Spleen (tissue), 11 donors: ENCODE measurements at regions not wholly inside any gene's neighbourhood (a gene's known extent, or its start where the extent isn't known, plus 50 kb on each side); places are given as distances from the start of the nearest gene placed in this dataset.
"Not testable (repeated sequence)": the region's sequence is repeated elsewhere in the genome, so short reads cannot be mapped to it uniquely, and the experiment has no call there.

ENCODE experiments used
- DNase-seq: peaks from one replicate; pipeline ENCODE4 v3.0.0-alpha.2; 2020
- H3K27ac ChIP-seq, 8 donors: fragments of 200-600 bp; sonication (generic) in 7 of 8; 1 replicate in 4 of 8; 2 replicates in 4 of 8; pipeline versions ENCODE4 v1.5.0 to v1.8.0; 2016 to 2021; ENCODE audit warnings: inconsistent platforms in 4 of 8, mild to moderate bottlenecking in 4 of 8, moderate library complexity in 1 of 8
- H3K27me3 ChIP-seq, 7 donors: fragments of 200-600 bp; sonication (generic) in 6 of 7; replicated peaks in 1 of 7; 1 replicate in 4 of 7; 2 replicates in 3 of 7; pipeline versions ENCODE4 v1.5.0 to v1.8.0; 2016 to 2021; ENCODE audit warnings: inconsistent platforms in 3 of 7, mild to moderate bottlenecking in 1 of 7
- H3K36me3 ChIP-seq, 6 donors: fragments of 200-600 bp; sonication (generic) in 5 of 6; 1 replicate in 4 of 6; 2 replicates in 2 of 6; pipeline versions ENCODE4 v1.5.0 to v1.8.0; 2016 to 2021; ENCODE audit warnings: inconsistent platforms in 2 of 6
- H3K4me1 ChIP-seq, 6 donors: fragments of 200-600 bp; sonication (generic) in 5 of 6; 1 replicate in 3 of 6; 2 replicates in 3 of 6; pipeline versions ENCODE4 v1.5.0 to v1.8.0; 2016 to 2021; ENCODE audit warnings: inconsistent platforms in 3 of 6
- H3K4me3 ChIP-seq, 8 donors: fragments of 200-600 bp; sonication (generic) in 7 of 8; 1 replicate in 4 of 8; 2 replicates in 4 of 8; pipeline versions ENCODE4 v1.5.0 to v1.8.0; 2016 to 2021; ENCODE audit warnings: inconsistent platforms in 4 of 8, mild to moderate bottlenecking in 4 of 8, moderate library complexity in 2 of 8
- H3K9me3 ChIP-seq, 8 donors: fragments of 200-600 bp; sonication (generic) in 7 of 8; 1 replicate in 4 of 8; 2 replicates in 4 of 8; pipeline versions ENCODE4 v1.5.0 to v1.8.0; 2016 to 2021; ENCODE audit warnings: inconsistent platforms in 4 of 8
- CTCF ChIP-seq, 11 experiments: fragments of 200-600 bp in 7 of 11; fragments of 450-650 bp in 4 of 11; sonication (generic) in 4 of 11; IDR thresholded peaks in 8 of 11; conservative IDR thresholded peaks in 3 of 11; 1 replicate in 7 of 11; 2 replicates in 4 of 11; pipeline versions ENCODE4 v1.4.0 to v1.8.0; 2016 to 2021; ENCODE audit warnings: antibody characterized with exemption in 11 of 11, inconsistent platforms in 4 of 11, mild to moderate bottlenecking in 1 of 11
- POLR2A ChIP-seq, 3 donors: fragments of 450-650 bp; IDR thresholded peaks; one replicate each; pipeline ENCODE4 v1.5.1; 2017; ENCODE audit warnings: antibody characterized with exemption in 3 of 3, mild to moderate bottlenecking in 1 of 3
- POLR2AphosphoS5 ChIP-seq, 3 donors: sonication (generic); formaldehyde crosslinking; IDR thresholded peaks; one replicate each; pipeline ENCODE4 v1.5.1; 2017; ENCODE audit warnings: antibody characterized with exemption in 3 of 3
- WGBS, 5 donors: extraction: QIAGEN DNeasy Blood & Tissue Kit in 3 of 5; methylation state at CpG; one replicate each; pipeline versions ENCODE4 v1.1.5 to v1.1.7; 2013 to 2018; 5-methylcytosine and 5-hydroxymethylcytosine counted together
- intact Hi-C: fragments of 100-400 bp; cut with DNase I; formaldehyde crosslinking; loops from one replicate; pipeline ENCODE4 v1.15.0; 2023; ENCODE audit warnings: low total_unique reads
- donor health status: healthy with polysubstance abuse.
- donor health status: DM: no; HTN: no; CAD: no; lungs with moderate emphysema.
- donor health status: DM: no; HTN: no; CAD: no.
- donor health status: Bipolar disorder and iron deficiency.
- donor health status: healthy.
- donor health status: DM: no; HTN: no; CAD: no.
- donor health status: DM: yes; HTN: yes; CAD: no.

DNA sequence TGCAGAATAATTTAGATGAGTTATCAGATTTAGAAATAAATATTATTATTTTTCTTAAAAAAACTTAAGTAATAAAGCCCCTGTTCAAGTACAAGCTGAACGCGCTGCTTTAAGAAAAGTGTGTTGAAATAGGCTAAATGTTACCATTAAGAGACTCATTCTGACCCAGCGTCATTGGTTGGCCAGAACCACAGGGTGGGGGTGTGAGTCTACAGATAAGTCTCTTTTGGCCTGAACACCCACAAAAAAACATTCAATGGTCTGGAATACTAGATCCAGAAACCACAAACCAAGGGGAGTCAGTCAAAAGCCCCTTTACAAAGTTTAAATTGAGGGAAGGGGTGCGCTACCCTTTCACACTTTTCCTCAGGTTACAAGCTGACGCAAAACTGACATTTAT, 776.1 kb downstream of the KCNJ2 start:
- Histone ChIP-seq H3K4me1 (no peaks in the 10 kb centered on the region), H3K4me3 (no peak overlapping the region), H3K27ac (no peak overlapping the region), H3K36me3 (no peaks in the 10 kb centered on the region), H3K27me3 (no peaks in the 10 kb centered on the region), H3K9me3 (peaks cover 0 to 25% (median 0%) of the 10 kb centered on the region in 8 donors)
- no peak for DNase-seq
- TF ChIP-seq POLR2A (IDR thresholded peaks at IDR 0.05) (no peak), POLR2AphosphoS5 (IDR thresholded peaks at IDR 0.05) (no peak), CTCF (IDR thresholded peaks at IDR 0.05 in 8 of 11, conservative IDR thresholded peaks at IDR 0.05 in 3 of 11) (no peak)
- intact Hi-C loops, result no loop called here
- WGBS, 5 donors, result 86 to 93% (median 87%) methylated on average over 5 of the region's 5 CpGs

DNA sequence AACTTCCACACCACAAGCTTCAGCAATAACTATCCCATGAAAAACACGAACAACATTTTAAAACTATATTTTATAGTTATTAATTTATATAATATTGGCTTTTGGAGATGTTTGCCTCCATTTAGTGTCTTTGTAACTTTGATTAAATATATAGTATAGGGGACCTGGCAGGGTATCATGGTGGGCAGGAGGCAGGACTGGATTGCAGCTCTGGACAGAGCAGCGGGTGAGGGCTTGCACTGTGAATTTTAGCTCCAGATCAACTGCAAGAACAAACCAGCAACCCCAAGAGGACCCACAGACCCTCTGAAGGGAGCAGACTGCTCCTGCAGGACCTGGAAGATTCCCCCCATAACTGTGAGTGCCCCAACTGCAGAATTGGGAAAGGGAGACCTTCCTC, 777.9 kb downstream of the KCNJ2 start:
- H3K9me3 ChIP-seq, result peaks cover 0 to 26% (median 0%) of the 10 kb centered on the region in 8 donors
- intact Hi-C loops, result no loop called here
- no peak overlapping the region for H3K4me3 ChIP-seq
- no peaks in the 10 kb centered on the region for H3K36me3 ChIP-seq
- H3K27me3 ChIP-seq, result no peaks in the 10 kb centered on the region
- H3K4me1 ChIP-seq, result no peaks in the 10 kb centered on the region
- TF ChIP-seq POLR2AphosphoS5 (IDR thresholded peaks at IDR 0.05) (no peak), POLR2A (IDR thresholded peaks at IDR 0.05) (no peak), CTCF (IDR thresholded peaks at IDR 0.05 in 8 of 11, conservative IDR thresholded peaks at IDR 0.05 in 3 of 11) (no peak)
- DNase-seq, result no peak
- no peak overlapping the region for H3K27ac ChIP-seq
- 81 to 98% (median 88%) methylated on average over 2 of the region's 2 CpGs for WGBS, 5 donors

DNA sequence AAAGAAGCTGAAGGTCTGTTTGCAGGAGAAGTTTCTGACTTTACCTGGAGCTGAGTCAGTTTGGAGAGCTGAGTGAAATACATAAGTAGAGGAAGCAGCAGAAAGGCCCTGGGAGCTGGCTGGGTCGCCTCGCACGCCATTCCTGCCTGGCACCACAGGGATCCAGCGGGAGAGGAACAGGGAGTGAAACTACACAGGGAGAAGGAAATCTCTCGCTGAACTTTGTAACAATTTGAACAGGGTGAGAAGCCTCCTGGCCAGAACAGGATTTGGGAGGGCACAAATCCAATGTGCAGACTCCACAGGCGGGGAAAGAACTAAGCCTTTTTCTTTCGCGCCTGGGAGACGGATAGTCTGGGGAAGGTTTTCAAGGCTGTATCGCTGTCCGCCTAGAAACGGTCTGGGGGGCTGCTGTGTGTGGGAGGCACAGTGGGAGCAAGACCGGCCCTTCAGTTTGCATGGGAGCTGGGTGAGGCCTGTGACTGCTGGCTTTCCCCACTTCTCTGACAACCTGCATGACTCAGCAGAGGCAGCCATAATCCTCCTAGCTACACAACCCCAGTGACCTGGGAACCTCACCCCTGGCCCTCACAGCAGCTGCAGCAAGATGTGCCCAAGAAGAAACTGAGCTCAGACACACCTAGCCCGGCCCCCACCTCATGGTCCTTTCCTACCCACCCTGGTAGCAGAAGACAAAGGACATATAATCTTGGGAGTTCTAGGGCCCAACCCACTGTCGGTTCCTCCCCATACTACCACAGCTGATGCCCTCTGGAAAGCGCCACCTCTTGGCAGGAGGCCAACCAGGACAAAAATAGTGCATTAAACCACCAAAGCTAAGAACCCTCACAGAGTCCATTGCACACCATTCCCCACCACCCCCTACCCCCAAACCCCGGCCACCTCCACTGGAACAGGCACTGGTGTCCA, 778.6 kb downstream of the KCNJ2 start:
- Histone ChIP-seq H3K27ac (no peak overlapping the region), H3K36me3 (no peaks in the 10 kb centered on the region), H3K27me3 (no peaks in the 10 kb centered on the region), H3K4me3 (no peak overlapping the region), H3K9me3 (peaks cover 0 to 33% (median 5%) of the 10 kb centered on the region in 8 donors), H3K4me1 (no peaks in the 10 kb centered on the region)
- WGBS, 5 donors, result 85 to 96% (median 92%) methylated on average over 15 to 17 of the region's 17 CpGs
- intact Hi-C loops, result no loop called here
- no peak for DNase-seq
- TF ChIP-seq POLR2AphosphoS5 (IDR thresholded peaks at IDR 0.05), result no peak

DNA sequence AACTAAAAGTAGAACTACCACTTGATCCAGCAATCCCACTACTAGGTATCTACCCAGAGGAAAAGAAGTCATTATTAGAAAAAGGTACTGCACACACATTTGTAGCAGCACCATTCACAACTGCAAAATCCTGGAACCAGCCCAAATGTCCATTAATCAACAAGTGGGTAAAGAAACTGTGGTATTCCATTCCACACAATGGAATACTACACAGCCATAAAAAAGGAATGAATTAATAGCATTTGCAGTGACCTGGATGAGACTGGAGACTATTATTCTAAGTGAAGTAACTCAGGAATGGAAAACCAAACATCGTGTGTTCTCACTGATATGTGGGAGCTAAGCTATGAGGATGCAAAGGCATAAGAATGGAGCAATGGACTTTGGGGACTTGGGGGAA, 783.8 kb downstream of the KCNJ2 start:
- H3K27me3 ChIP-seq, intact Hi-C loops, H3K4me1 ChIP-seq, H3K27ac ChIP-seq, DNase-seq, H3K36me3 ChIP-seq, H3K4me3 ChIP-seq: not testable (repeated sequence)
- WGBS, 5 donors, result 76 to 100% (median 80%) methylated on average over 1 of the region's 1 CpG
- H3K9me3 ChIP-seq, result peaks cover 0 to 30% (median 10%) of the 10 kb centered on the region in 8 donors

DNA sequence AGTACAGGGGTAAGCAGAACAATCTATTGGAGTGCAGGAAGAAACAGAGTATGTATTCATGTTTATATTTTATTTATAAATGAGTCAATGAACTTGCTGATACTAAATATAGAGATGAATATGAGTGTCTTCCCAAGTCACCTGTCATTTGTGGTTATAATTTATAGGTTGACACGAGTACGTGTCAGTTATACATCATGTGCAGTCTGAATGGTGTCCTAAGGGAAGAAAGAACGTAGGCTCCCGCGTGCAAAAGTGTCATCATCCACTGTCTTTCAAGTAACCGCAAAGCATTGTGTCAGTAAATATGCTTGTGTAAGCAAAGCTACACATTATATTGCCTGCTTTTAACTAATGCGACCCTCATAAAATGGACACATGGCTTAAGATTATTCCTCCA, 786.1 kb downstream of the KCNJ2 start:
- Histone ChIP-seq H3K4me1 (no peaks in the 10 kb centered on the region), H3K27me3 (no peaks in the 10 kb centered on the region)
- intact Hi-C loops, result no loop called here

More for the DNA sequence above, 786.1 kb downstream of the KCNJ2 start:
- no peak for DNase-seq
- no peak overlapping the region for H3K4me3 ChIP-seq
- 75 to 81% (median 76%) methylated on average over 7 of the region's 7 CpGs for WGBS, 5 donors
- H3K36me3 ChIP-seq, result no peaks in the 10 kb centered on the region
- no peak overlapping the region for H3K27ac ChIP-seq
- H3K9me3 ChIP-seq, result peaks cover 0 to 13% (median 5%) of the 10 kb centered on the region in 8 donors
- no peak for TF ChIP-seq POLR2AphosphoS5 (IDR thresholded peaks at IDR 0.05)
- no peak for TF ChIP-seq POLR2A (IDR thresholded peaks at IDR 0.05)
- TF ChIP-seq CTCF (IDR thresholded peaks at IDR 0.05 in 8 of 11, conservative IDR thresholded peaks at IDR 0.05 in 3 of 11), result no peak
